ENCODE measurements at regions not wholly inside any gene's neighbourhood (a gene's known extent, or its start where the extent isn't known, plus 50 kb on each side); places are given as distances from the start of the nearest gene placed in this dataset.

DNA sequence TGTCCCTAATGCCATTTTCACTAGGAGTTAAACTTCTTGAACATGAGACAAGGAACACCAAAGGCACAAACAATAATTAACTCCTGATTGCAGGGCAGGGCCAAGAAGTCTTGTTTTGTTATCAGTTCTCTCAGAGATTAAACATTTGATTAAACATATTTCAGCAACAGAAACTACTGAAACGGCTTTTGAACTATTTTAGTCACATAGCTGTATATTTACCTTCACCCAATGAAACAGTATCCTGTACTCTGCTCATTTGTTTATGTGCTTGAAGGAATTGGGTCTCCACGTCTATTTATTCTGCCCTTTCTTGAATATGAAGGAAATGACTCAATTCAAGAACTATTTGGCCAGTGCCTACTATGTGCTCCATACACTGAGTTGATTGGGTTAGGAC is 51.3 kb upstream of the PTCSC3 start:
- TF ChIP-seq SPI1 (IDR thresholded peaks at IDR 0.05; ENCODE audit: borderline replicate concordance, low read depth), result no peak
- TF ChIP-seq, protein P1, sequence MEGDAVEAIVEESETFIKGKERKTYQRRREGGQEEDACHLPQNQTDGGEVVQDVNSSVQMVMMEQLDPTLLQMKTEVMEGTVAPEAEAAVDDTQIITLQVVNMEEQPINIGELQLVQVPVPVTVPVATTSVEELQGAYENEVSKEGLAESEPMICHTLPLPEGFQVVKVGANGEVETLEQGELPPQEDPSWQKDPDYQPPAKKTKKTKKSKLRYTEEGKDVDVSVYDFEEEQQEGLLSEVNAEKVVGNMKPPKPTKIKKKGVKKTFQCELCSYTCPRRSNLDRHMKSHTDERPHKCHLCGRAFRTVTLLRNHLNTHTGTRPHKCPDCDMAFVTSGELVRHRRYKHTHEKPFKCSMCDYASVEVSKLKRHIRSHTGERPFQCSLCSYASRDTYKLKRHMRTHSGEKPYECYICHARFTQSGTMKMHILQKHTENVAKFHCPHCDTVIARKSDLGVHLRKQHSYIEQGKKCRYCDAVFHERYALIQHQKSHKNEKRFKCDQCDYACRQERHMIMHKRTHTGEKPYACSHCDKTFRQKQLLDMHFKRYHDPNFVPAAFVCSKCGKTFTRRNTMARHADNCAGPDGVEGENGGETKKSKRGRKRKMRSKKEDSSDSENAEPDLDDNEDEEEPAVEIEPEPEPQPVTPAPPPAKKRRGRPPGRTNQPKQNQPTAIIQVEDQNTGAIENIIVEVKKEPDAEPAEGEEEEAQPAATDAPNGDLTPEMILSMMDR (IDR thresholded peaks at IDR 0.05; ENCODE audit: insufficient read depth, low read length), result no peak
- TF ChIP-seq, protein P2, sequence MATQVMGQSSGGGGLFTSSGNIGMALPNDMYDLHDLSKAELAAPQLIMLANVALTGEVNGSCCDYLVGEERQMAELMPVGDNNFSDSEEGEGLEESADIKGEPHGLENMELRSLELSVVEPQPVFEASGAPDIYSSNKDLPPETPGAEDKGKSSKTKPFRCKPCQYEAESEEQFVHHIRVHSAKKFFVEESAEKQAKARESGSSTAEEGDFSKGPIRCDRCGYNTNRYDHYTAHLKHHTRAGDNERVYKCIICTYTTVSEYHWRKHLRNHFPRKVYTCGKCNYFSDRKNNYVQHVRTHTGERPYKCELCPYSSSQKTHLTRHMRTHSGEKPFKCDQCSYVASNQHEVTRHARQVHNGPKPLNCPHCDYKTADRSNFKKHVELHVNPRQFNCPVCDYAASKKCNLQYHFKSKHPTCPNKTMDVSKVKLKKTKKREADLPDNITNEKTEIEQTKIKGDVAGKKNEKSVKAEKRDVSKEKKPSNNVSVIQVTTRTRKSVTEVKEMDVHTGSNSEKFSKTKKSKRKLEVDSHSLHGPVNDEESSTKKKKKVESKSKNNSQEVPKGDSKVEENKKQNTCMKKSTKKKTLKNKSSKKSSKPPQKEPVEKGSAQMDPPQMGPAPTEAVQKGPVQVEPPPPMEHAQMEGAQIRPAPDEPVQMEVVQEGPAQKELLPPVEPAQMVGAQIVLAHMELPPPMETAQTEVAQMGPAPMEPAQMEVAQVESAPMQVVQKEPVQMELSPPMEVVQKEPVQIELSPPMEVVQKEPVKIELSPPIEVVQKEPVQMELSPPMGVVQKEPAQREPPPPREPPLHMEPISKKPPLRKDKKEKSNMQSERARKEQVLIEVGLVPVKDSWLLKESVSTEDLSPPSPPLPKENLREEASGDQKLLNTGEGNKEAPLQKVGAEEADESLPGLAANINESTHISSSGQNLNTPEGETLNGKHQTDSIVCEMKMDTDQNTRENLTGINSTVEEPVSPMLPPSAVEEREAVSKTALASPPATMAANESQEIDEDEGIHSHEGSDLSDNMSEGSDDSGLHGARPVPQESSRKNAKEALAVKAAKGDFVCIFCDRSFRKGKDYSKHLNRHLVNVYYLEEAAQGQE (IDR thresholded peaks at IDR 0.05; ENCODE audit: insufficient replicate concordance, low read depth), result no peak
- TF ChIP-seq GABPA (IDR thresholded peaks at IDR 0.05; ENCODE audit: low read depth), result no peak
- no peak for TF ChIP-seq POLR2AphosphoS5 (IDR thresholded peaks at IDR 0.05; ENCODE audit: low read depth)
- Histone ChIP-seq H3K27ac (replicated peaks) (no peak overlapping the region), H3K27me3 (ENCODE audit: insufficient read depth, poor library complexity, severe bottlenecking) (no peaks in the 10 kb centered on the region)

DNA sequence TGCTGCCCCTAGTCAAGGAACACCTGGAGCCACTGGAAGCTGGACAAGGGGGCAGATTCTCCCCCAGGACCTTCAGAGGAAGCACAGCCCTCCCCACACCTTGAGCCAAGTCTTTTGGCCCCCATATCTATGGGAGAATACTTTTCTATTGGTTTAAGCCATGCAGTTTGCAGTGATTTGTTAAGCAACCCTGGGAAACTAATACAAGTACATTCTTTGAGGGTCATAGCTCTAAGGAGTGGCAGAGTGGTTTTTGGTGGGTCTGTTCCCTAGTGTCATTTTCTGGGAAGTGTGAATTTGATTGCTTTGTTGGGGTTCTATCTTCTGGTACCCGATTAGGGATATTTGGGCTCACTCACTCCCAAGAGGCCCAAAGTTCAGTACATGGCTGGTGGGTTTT is 50.8 kb upstream of the PTCSC3 start:
- Histone ChIP-seq H3K27ac (replicated peaks) (no peak overlapping the region), H3K4me3 (replicated peaks; ENCODE audit: insufficient read depth, low read length) (no peak overlapping the region), H3K27me3 (ENCODE audit: insufficient read depth, poor library complexity, severe bottlenecking) (no peaks in the 10 kb centered on the region)
- no peak for DNase-seq (ENCODE audit: low read depth in 1 of 2, low spot score in 1 of 2)
- TF ChIP-seq SPI1 (IDR thresholded peaks at IDR 0.05; ENCODE audit: borderline replicate concordance, low read depth) (no peak), GABPA (IDR thresholded peaks at IDR 0.05; ENCODE audit: low read depth) (no peak), POLR2AphosphoS5 (IDR thresholded peaks at IDR 0.05; ENCODE audit: low read depth) (no peak)
- TF ChIP-seq, protein P2 (IDR thresholded peaks at IDR 0.05; ENCODE audit: insufficient replicate concordance, low read depth), result no peak
- TF ChIP-seq, protein P1 (IDR thresholded peaks at IDR 0.05; ENCODE audit: insufficient read depth, low read length), result no peak

More for the DNA sequence above, 51.3 kb upstream of the PTCSC3 start:
- DNase-seq (ENCODE audit: low read depth in 1 of 2, low spot score in 1 of 2), result no peak
- H3K4me3 ChIP-seq (replicated peaks; ENCODE audit: insufficient read depth, low read length), result no peak overlapping the region

All from HL-60 (cell line).